OCI-LY7 (cell line): ENCODE measurements at regions not wholly inside any gene's neighbourhood (a gene's known extent, or its start where the extent isn't known, plus 50 kb on each side); places are given as distances from the start of the nearest gene placed in this dataset.

Source experiments
- EZH2phosphoT487 ChIP-seq: fragments of 200-600 bp; sonication (generic); IDR thresholded peaks from 2 replicates; pipeline ENCODE4 v1.6.1; 2018; ENCODE audit warnings: low read depth, borderline replicate concordance, mild to moderate bottlenecking, mixed run types, antibody characterized with exemption, low read length, moderate library complexity, mixed read lengths
- TF ChIP-seq, protein P1 (sequence below): fragments of 200-600 bp; sonication (generic); conservative IDR thresholded peaks from 2 replicates; pipeline ENCODE4 v1.5.1; 2014; ENCODE audit warnings: mild to moderate bottlenecking, antibody characterized with exemption, low read length, moderate library complexity, mixed read lengths

DNA sequence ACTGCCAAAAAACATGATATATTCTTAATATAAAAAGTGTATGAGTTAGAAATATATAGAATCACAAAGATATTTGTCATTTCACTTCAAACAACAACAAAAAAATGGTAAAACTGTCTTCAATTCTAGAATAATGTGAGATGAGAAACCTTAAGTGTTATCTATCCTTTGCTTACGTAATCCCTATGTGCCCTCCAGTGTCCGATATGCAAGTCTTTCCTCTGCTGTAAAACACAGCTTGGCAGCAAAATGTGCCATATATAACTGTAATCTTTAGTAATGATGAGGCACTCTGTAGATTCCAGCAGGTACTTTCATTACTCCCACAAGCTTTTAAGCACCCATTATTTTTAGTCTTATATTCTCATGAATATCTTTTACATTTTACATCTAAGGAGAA lies 555.1 kb upstream of the FRG1 start:
- TF ChIP-seq, protein P1, sequence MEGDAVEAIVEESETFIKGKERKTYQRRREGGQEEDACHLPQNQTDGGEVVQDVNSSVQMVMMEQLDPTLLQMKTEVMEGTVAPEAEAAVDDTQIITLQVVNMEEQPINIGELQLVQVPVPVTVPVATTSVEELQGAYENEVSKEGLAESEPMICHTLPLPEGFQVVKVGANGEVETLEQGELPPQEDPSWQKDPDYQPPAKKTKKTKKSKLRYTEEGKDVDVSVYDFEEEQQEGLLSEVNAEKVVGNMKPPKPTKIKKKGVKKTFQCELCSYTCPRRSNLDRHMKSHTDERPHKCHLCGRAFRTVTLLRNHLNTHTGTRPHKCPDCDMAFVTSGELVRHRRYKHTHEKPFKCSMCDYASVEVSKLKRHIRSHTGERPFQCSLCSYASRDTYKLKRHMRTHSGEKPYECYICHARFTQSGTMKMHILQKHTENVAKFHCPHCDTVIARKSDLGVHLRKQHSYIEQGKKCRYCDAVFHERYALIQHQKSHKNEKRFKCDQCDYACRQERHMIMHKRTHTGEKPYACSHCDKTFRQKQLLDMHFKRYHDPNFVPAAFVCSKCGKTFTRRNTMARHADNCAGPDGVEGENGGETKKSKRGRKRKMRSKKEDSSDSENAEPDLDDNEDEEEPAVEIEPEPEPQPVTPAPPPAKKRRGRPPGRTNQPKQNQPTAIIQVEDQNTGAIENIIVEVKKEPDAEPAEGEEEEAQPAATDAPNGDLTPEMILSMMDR, result no peak
- no peak for TF ChIP-seq EZH2phosphoT487
